ENCODE measurements at regions not wholly inside any gene's neighbourhood (a gene's known extent, or its start where the extent isn't known, plus 50 kb on each side); places are given as distances from the start of the nearest gene placed in this dataset.

DNA sequence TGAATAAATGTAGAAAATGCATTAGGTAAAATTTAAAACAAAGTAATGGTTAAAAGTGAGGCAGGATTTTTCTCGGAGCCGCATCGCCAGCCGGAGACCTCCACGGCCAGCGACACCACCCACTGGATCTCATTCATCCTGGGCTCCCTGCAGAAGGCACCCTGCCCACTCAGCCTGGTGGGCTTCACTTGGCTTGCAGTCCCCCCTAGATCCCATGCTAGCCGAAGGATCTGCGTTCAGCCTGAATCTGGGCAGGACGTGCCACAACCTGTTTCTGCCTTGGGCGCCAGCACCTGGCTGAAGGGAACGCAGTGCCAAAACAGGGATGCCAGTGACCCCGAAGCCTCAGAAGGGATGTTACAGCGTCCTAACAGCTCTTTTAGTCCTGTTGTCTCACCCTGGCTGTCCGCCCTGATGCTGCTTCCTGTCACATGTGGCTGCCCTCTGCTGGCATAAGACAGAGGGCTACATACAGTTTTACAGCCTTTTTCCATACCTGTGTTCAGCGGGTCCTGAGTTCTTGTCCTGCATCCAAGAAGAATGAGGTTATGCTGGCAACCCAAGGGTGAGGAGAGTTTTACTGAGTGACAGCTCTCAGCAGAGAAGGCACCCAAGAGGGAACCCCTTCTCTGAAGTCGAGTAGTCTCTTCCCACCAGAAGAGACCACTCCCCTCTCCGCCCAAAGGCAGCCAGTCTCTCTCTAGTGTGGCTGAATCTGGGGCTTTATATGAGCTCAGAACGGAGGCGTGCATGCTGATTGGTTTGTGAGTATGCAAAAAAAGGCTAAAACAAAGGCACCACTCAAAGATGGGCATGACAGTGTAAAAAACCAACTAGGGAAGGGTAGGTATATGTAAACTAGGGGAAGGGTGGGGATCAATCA lies 173.1 kb upstream of the GYPC start:
- TF ChIP-seq ELF4 (IDR thresholded peaks at IDR 0.05) (no peak), BHLHE40 (IDR thresholded peaks at IDR 0.05; ENCODE audit: borderline replicate concordance) (no peak), HDGF (IDR thresholded peaks at IDR 0.05; ENCODE audit: borderline replicate concordance) (no peak), LEF1 (IDR thresholded peaks at IDR 0.05; ENCODE audit: borderline replicate concordance) (no peak), SP1 (IDR thresholded peaks at IDR 0.05) (no peak), FOXM1 (IDR thresholded peaks at IDR 0.05; ENCODE audit: borderline replicate concordance) (no peak), ZNF384 (IDR thresholded peaks at IDR 0.05) (no peak), FOXA1 (IDR thresholded peaks at IDR 0.05) (no peak), TARDBP (IDR thresholded peaks at IDR 0.05) (no peak), FOXK2 (IDR thresholded peaks at IDR 0.05) (no peak), SUZ12 (IDR thresholded peaks at IDR 0.05) (no peak), ARNT (IDR thresholded peaks at IDR 0.05) (no peak)

Measured in HEK293T (cell line).